Activated CD4-positive, alpha-beta T cell treated with anti-CD3 and anti-CD28 coated beads for 1 hour (primary cell): ENCODE measurements at regions not wholly inside any gene's neighbourhood (a gene's known extent, or its start where the extent isn't known, plus 50 kb on each side); places are given as distances from the start of the nearest gene placed in this dataset.
"Not testable (repeated sequence)": the region's sequence is repeated elsewhere in the genome, so short reads cannot be mapped to it uniquely, and the experiment has no call there.

ENCODE experiments used
- DNase-seq: peaks from one replicate; pipeline ENCODE4 v3.0.0-alpha.2; 2020

DNA sequence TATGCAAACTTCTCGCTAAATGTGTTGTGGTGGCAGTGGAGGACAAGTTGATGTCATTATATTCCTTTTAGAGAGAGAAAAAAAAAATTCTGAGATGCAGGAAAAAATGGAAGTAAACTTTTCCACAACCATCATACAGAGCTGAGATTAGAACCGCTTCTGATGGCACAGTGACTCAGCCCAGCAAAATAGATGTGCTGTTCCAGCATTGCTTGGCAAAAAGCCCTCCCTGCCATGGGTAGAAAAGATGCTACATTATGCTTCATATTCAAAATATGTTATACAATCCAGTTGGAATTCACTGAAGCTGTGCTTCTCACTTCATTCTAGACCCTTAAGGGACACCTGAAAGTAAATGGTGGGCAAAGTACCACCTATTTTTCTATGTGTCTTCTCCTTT is 1047.6 kb upstream of the FANCL start:
- DNase-seq, result no peak

DNA sequence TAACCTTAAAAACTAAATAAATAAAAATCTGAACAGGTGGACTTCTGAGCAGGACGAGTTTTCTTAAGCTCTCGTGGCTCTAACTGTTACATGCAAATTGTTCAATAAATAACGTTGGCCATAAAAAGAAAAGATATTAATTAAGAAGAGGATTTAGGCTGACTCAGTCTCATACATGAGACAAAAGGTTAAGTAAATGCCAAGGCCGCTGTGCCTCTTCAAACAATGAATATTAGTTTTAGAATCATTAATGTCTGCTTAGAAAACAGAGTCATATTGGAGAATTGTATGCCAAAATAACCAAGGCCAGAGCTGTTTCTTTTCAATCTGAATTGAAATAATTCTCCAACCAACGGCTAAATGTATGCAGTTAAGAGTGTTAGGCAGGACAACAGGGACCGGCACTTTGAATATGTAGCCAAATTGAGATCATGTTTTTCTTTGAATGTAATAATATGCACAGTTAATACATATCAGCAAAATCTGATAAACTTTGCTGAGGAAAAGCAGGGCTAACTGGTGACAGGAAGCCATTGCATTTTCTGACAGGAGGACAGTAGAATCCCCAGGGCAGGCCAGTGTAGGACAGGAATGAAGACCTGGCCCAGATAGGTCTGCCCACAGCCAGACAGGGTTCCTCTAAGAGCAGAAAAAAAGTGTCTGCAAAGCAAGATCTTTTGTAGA is 1041.4 kb upstream of the FANCL start:
- no peak for DNase-seq

DNA sequence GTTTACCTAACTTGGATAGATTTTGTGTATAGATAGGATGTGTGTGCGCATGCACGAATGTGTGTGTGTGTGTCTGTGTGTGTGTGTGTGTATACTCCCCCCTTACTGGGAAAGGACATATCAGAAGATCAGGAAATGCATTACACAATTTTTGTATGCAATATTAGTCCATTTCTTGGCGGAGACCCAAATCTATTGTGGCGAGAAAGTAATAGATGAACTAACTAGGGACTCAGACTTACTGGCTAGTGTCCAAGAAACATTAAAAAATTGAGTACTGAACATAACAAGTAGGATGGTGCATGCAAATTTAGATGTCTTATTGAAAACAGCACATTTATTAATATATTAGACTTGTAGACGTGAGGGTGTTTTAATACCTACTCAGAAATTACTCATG is 1036.5 kb upstream of the FANCL start:
- DNase-seq, result no peak

DNA sequence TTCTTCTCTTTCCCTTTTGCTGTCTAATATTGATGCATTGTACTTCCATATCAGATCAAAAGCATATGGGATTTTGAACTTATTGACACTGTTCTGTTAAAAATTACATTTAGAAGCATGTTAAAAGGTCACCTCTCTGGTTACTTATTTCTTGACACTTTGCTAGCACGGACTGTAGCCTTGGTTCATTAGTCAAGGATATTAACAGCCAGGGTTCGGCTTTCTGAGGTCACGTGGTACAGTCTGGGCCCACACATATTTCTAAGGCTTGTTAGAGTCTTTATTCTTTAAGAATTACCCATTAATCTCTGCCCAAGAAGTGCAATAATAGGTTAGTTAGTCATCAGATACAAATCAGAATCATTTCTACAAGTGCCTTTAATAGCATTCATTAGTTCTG is 1035.8 kb upstream of the FANCL start:
- DNase-seq, result no peak

DNA sequence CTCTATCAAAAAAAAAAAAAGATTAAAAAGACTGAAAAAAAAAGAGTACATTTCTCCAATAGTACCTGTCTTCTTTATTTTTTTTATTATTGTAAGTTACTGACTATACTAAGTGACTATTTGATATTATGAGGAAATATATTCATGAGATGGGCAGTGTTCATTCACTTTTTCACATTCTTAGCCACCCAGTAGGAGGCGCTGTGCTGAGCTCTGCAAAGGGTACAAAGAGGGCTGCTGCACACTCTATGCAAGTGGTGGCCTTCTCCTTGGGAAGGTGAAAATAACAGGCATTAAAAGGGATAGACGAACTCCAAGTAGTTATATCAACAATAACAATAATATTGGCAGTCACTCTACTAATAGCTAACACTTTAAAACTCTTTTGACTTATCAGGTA is 1034.9 kb upstream of the FANCL start:
- no peak for DNase-seq

DNA sequence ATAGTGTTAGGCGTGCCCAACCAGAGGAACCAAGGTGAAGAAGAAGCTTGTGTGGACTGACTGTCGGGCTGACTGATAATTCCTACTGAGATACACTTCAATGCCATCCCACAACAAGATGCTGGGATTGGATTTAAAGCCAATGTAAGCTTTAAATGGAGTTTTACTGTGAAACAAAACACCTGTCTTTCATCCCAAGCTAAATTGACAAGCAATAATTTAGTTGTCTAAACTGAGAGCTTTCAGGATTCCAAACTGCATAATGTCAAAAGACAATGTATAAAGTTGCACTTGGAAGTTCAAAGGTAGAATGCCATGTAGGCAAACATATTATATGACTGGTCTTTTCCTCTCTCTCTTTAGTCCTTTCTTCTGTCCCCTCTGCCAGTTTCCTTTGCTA is 1025.3 kb upstream of the FANCL start:
- no peak for DNase-seq

DNA sequence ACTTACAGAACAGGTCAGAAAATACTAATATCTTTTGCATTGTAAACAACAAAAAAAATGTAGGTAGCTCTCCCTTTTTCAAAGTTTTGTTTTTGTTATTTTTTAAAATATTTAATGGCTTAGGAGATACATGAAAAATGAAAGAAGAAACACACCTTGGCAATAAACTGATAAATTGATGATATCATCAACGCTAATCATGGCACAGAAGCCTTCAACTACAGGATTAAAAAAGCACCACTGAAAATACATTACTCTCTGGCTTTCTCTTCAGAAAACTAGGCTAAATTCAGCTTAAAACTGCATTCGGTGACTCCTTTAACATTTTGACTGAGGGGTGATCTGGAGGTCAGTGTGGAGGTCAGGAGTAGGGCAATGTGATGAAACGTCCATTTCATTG is 1018.8 kb upstream of the FANCL start:
- no peak for DNase-seq

DNA sequence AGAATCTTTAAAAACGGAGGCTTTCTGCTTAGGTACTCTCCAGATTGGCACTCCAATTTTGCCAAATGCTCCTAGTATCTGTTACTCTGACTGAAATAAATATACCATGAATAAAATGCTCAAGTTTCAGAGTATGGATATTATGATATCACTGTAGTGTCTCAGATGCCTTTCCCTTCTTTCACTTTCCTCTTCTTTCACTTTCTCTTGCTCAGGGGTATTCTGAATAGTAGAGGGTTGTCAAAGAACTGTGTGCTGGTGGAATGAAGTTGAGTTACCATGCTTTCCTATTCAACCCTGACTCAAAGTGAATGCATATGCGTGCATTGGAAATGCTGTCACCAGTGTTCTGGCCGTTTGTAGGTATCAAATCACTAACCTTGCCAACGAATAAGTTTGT is 1015.2 kb upstream of the FANCL start:
- DNase-seq, result no peak

DNA sequence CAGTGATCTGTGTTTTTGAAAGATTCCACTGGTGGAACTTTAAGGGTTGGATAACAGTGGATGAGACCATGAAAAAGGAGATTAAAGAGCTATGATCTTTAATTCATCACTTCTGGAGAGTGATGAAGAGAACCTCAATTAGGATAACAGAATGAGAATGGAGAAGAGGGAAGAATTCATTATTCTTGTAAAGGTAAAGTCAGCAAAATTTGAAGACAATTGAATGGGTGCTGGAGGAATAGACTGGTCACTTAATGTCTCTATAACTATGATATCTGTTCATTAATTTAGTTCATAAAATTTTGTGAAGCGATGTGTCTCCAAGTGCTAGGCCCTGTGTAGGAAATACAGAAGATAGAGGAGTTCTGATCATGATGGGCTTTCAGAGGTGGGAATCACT is 1013.2 kb upstream of the FANCL start:
- no peak for DNase-seq

DNA sequence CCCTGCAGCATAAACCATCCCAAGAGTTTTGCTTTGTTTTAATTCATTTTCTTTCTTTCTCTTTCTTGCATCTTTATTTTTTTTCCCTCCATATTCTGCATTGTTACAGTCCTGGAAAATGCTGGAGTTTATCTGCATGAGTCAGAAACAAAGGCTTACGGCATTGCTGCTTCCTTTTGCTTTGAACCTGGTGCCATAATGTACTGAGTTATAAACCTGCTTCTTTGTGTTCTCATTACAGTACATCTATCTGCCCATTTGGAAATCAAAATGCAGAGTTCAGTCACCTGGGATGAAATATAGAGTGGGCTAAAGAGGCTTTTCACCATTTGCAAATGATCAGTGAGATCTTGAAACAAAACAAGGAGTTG is 1009.2 kb upstream of the FANCL start:
- DNase-seq, result no peak

DNA sequence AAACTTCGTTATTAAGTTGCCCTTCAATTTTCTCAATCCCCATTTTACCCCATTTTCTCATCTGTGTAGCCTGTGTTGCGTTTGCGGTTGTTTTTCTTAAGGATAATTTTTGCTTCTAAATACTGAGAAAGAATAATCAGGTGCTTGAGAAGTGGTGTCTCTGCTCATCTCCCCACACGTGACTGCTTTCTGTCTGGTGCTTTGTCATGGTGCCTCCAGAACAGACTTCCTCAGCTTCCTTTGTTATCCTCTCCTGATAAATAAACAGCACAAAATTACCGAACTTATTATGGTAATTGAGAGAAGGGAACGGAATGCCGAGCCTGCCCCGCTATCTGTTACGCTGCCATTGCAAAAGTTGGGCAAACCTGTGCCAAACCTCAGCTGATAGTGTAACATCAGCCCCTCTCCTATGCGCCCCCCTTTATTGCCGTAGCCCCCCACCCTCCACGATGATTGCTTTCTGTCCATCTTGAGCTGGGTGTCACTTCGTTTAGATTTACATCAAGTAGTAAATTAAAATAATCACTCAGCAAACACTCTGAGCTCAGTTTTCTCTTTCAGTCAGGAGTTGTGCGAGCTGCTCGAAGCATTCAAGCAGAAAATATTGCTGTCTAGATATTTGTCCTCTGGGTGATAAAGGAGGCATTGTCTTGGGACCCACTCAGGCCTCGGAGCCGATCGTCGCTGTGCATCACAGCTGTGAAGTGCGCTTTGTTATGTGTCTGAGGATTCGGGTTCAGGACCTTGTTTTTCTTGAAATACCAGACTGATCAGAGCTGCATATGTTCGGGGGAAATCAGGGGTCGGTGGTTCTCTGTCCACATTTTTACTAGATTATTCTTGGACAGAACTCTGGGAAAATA is 1008.5 kb upstream of the FANCL start:
- DNase-seq, result no peak

DNA sequence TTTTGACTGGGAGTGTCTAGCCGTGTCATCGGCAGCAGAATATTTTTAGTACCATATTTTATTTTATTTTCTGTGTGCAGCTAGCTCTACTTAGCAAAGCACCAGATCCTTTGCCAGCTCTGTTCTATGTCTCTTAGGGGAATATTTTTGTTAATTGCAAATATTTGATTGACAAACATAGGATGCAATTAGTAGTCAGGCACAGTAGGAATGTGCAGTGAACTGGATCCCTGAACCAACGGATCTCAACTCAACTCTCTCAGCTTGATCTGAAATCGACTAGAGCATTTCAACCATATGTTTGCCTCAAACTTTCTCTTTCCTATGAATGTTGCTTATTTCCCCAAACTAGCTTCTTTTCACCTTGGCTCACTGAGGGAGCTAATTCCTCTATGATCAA is 998.0 kb upstream of the FANCL start:
- no peak for DNase-seq

DNA sequence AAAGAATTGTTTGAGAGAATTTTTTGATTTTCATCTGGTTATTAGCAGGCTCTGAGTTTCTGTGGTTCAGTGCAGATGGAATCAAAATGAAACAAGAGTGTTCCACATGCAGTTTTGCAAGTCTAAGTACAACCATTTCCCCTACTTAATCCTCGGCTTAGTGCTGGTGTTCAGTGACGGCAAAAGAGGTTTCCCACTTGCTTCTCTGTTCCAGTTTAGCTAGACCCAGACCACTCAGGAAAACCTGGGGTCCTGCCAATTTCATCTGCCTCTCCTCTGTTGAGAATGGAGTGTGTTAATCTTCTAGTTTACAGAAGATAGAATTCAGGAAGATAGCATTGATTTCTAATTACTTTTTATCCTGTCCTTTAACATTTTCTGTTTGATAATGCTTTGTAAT is 996.2 kb upstream of the FANCL start:
- DNase-seq, result no peak

DNA sequence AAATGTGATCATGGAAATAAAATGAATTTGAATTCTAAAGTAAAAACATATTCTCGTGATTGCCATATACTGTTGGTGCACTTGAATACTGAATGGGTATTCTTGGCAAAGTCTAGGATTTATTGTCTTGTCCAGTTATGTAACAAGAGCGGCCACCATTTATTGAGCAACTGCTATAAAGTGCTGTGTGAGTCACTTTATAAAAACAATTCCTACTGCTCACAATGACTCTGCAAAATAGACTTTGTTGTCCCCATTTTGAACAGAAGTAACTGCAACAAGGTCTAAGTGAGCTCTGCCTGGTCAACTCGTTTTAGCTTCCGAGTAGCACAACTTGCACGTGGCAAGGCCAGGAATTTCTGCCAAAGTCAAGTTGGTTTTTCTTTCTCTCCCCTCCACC is 995.6 kb upstream of the FANCL start:
- no peak for DNase-seq

DNA sequence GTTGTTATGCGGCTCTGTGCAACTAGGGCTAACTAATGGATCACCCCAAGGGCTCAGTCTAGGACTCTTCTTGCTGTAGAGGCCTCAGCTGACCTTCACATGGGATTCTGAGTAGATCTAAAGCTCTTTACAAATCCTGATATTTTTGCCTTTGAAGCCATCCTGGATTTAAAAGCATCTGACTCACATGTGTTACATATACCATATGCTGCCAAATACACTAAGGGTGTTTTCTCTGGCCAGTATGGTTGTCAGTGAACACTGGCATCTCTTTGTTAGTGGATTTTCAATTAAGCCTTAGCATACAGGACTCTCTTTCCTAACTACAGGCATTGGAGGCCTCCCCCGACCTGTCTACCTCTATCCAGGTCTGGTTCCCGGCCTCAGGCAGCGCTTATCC is 992.8 kb upstream of the FANCL start:
- DNase-seq, result no peak

DNA sequence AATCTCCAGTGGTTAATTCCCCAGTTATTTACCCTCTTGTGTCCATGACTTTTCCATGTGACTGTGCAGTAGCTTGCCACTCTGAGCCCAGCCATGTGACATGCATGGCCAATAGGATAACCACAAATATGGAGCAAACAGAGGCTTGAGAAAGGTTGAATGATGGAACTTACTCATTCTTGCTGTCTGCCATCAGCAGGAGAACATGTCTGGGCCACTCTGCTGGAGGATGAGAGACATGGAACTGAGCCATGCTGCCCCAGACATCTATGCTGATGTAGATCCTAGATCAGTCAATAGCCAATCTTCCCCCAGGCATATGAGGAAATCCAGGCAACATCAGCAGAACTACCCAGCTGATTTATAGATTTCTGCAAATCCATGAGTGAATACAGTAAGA is 992.3 kb upstream of the FANCL start:
- DNase-seq, result no peak

DNA sequence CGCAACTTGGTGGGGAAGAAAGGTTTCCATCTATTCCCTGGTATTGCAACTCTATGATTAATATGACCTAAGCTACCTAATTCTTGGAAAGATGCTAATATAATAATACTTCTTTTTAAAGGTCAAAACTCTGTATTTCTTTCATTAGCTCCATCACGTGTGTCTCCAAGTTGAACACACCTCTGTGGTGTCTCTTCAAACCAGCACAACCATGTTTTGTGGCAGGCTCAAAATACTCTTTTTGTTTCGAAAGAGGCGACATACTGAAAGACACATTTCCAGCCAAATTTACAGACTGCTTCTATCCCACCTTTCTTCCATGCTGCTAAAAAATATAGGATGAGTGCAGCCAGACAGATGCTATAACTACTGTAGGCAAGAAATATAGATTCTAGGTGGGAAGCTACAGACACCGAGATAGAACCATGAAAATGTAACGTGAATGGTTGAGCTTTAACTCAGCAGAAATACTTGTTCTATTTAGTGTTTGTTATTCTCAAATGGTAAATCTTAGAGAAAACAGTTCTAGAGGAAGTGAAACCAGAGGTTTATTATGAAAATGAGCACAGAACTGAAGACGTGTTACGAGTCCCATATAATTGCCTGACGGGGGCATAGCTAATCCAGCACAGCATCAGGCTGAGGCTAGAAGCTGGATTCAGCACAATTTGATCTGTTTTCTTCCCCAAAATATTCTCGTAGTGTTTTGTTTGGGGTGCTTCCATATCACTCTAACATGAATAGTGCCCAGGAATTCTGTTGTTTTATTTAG is 991.5 kb upstream of the FANCL start:
- no peak for DNase-seq

DNA sequence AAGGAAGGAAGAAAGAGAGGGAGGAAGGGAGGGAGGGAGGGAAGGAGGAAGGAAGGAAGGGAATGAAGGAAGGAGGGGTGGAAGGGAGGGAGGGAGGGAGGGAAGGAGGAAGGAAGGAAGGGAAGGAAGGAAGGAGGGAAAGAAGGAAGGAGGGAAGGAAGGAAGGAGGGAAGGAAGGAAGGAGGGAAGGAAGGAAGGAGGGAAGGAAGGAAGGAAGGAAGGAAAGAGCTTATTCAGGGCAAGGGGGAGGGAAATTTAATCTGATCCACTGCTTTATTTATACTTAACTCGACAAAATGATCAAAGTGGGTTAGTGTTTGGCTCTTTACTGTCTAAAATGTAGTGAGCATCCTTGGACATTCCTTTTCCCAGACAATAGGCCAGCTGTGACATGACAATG is 985.2 kb upstream of the FANCL start:
- DNase-seq, result not testable (repeated sequence)

DNA sequence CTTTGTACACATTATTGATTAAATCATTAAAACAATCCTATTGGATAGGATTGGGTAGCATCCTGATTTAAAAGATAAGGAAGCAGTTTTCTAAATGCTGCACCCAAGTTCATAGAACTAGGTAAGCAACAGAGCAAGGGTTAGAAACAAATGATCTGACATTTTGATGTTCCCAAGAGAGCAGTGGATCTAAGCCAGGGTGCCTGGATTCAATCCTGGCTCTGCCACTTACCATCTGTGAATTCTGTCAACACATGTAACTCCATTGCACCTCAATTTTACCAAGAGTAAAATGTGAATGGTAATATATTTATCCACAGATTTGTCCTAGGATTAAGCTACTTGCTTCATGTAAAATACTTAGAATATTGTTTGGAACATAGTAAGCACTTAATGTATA is 982.6 kb upstream of the FANCL start:
- DNase-seq, result no peak

DNA sequence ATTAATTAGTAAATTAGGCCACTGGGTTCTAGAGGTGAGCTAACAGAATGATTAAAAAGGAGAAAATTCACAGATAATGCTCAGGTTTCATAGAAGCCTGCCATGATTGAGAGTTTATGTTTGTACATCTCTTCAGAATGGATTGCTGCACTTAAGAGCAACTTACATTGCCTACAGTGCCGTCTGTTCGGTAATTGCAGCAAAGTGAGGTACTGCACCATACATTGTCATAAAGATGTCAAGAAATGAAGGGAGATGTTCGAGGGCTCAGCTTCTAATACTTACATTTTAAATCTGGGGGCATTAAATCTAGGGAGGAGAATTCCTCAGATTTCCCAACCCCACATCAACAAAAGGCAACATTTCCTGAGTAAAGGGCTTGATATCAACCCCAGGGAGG is 976.2 kb upstream of the FANCL start:
- DNase-seq, result no peak

DNA sequence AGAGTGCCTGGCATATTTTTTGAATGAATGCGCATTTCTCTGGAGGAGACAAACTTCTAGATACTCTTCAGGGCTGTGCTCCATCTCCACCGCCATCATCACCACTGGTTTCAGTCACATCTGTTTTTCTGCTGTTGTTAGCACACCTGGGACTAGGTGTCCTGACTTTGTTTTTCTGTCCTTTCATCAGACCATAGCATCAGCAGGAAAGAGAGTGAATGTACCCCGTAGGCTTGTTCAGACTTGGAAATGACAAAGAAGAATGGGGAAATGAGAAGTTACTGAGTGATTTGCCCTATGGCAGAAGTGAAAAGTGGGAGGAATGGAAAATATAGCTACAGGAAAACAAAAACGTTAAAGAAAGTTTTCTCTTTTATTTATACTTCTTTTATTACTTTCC is 965.2 kb upstream of the FANCL start:
- no peak for DNase-seq

DNA sequence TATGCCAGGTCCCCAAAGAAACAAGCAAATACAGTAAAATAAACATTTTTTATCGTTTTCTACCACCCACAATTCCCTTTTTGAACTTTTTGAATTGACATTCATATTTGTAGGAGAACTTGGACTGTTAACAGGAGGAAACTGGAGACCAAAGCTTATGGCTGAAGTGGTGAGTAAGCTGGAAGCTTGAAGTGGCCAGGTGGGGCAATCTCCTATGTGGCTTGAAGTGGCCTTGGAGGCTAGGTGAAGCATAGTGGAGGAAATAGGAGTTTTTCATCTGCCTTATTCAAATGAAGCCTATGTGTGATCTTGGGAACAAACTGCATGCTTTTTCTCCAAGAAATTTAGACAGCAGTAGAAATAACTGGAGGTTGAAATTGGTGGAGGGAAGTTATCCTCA is 962.9 kb upstream of the FANCL start:
- DNase-seq, result no peak

DNA sequence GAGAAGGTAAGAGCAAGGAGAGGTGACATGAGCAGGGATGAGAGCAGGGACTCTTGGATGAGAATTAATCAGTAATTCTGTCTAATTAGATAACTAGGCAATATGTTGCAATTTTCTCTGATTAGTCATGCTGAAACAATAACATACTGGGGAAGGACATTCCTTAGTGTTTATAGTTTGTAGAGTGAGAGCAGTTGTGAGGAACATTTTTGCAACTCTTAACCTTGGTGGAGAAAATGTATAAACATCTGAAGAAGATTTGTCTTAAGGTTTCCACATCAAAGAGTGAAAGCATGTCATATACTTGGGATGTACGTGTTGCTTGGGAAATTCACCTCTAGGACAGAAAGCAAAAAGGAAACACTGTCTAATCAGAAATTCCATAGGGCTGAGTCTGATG is 955.4 kb upstream of the FANCL start:
- no peak for DNase-seq

DNA sequence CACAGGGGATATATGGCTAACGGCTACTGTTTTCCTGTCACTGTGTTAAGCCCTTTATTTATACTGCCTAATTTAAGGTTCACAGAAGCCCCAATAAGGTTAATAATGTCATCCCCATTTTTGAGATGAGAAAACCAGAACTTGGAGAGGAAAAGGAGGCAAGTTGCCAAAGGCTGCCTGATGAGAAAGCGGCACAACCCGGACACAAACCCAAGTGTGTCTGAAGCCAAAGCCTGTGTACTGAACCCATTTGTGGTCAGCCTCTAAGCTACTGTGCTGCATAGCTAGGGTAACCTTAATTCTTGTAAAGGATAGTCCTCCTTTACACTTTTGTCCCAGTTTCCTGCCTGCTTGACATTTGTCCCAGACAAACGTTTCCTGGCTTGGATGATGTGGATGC is 954.7 kb upstream of the FANCL start:
- no peak for DNase-seq
